H1 (cell line): ENCODE measurements at regions not wholly inside any gene's neighbourhood (a gene's known extent, or its start where the extent isn't known, plus 50 kb on each side); places are given as distances from the start of the nearest gene placed in this dataset.

Experiments
- CTCF ChIA-PET: fragments of 300-600 bp; sonication (Branson Sonifier 250); formaldehyde crosslinking; loops from one replicate; lab custom pipeline; 2021; ENCODE audit not compliant: partially characterized antibody; lab: Charles Lee
- POLR2A ChIA-PET: fragments of 300-600 bp; sonication (Branson Sonifier 250); formaldehyde crosslinking; loops from one replicate; lab custom pipeline; 2021; ENCODE audit warnings: inconsistent platforms; ENCODE audit not compliant: partially characterized antibody; lab: Charles Lee
- DNase-seq, 2 experiments: peaks; one replicate each; pipeline versions ENCODE4 v3.0.0 to v3.0.0-alpha.2; 2010 to 2022; ENCODE audit warnings: low spot score in 2 of 2, low read depth in 1 of 2, mixed read lengths in 1 of 2
- FAIRE-seq: peaks from 2 replicates; lab custom pipeline; 2011; peaks lifted over from hg19 to GRCh38; lab: Jason Lieb, UNC
- H2AFZ ChIP-seq: 2 replicates; pipeline ENCODE4 v1.8.1; 2012; ENCODE audit warnings: low read length, inconsistent platforms
- H2AK5ac ChIP-seq: 2 replicates; pipeline ENCODE4 v1.6.1; 2013; ENCODE audit warnings: low read depth, low read length
- H2BK120ac ChIP-seq: replicated peaks from 2 replicates; pipeline ENCODE3; 2013; ENCODE audit warnings: low read depth, low read length, inconsistent platforms
- H2BK12ac ChIP-seq: 2 replicates; pipeline ENCODE4 v1.6.1; 2013; ENCODE audit warnings: low read depth, low read length
- H2BK15ac ChIP-seq: 2 replicates; pipeline ENCODE4 v1.6.1; 2013; ENCODE audit warnings: low read length
- H2BK20ac ChIP-seq: 2 replicates; pipeline ENCODE4 v1.6.1; 2013; ENCODE audit warnings: low read length
- H2BK5ac ChIP-seq: 2 replicates; pipeline ENCODE4 v1.6.1; 2013; ENCODE audit warnings: low read depth, low read length
- H3K14ac ChIP-seq: 2 replicates; pipeline ENCODE4 v1.6.1; 2013; ENCODE audit warnings: inconsistent platforms; ENCODE audit not compliant: insufficient read length
- H3K18ac ChIP-seq: 2 replicates; pipeline ENCODE4 v1.6.1; 2013; ENCODE audit warnings: low read length; ENCODE audit errors: extremely low read depth
- H3K23ac ChIP-seq: 2 replicates; pipeline ENCODE4 v1.6.1; 2013; ENCODE audit warnings: inconsistent platforms; ENCODE audit not compliant: insufficient read length
- H3K23me2 ChIP-seq: 2 replicates; pipeline ENCODE4 v1.6.1; 2013; ENCODE audit warnings: low read depth, low read length
- H3K27ac ChIP-seq: 2 replicates; pipeline ENCODE4 v1.6.1; 2011; ENCODE audit warnings: low read depth, low read length, inconsistent platforms
- H3K27me3 ChIP-seq, 4 experiments: replicated peaks in 1 of 4; 1 replicate in 1 of 4; 2 replicates in 3 of 4; pipeline versions ENCODE4 v1.6.1 to v1.8.1; 2011 to 2013; ENCODE audit warnings: low read length in 3 of 4, mild to moderate bottlenecking in 3 of 4, inconsistent platforms in 2 of 4, mixed read lengths in 2 of 4, moderate library complexity in 1 of 4; ENCODE audit not compliant: control insufficient read depth in 3 of 4, insufficient read depth in 3 of 4; ENCODE audit errors: extremely low read depth in 1 of 4
- H3K36me3 ChIP-seq, 4 experiments: 2 replicates each; pipeline versions ENCODE4 v1.6.1 to v1.8.1; 2011 to 2013; ENCODE audit warnings: mild to moderate bottlenecking in 4 of 4, low read length in 3 of 4, moderate library complexity in 2 of 4, control low read depth in 1 of 4, inconsistent platforms in 1 of 4; ENCODE audit not compliant: insufficient read depth in 4 of 4, control insufficient read depth in 2 of 4
- H3K4ac ChIP-seq: replicated peaks from 2 replicates; pipeline ENCODE3; 2013; ENCODE audit warnings: low read length, low read depth, mixed read lengths, inconsistent platforms; ENCODE audit not compliant: insufficient read length
- H3K4me1 ChIP-seq, 4 experiments: replicated peaks in 1 of 4; 1 replicate in 1 of 4; 2 replicates in 3 of 4; pipeline versions ENCODE4 v1.6.1 to v1.8.1; 2011 to 2013; ENCODE audit warnings: low read length in 3 of 4, inconsistent platforms in 2 of 4, mixed read lengths in 1 of 4; ENCODE audit not compliant: insufficient read depth in 4 of 4, control insufficient read depth in 3 of 4
- H3K4me2 ChIP-seq, 2 experiments: 2 replicates each; pipeline versions ENCODE4 v1.6.1 to v1.8.1; 2011 to 2013; ENCODE audit warnings: low read depth in 2 of 2, low read length in 2 of 2, control low read depth in 1 of 2, inconsistent platforms in 1 of 2, mild to moderate bottlenecking in 1 of 2; ENCODE audit not compliant: insufficient read depth in 1 of 2
- H3K4me3 ChIP-seq, 4 experiments: fragments of 200-600, 300-600 bp in 1 of 4; sonication (generic), shearing (Covaris generic), sonication (Bioruptor Twin) in 1 of 4; 2 replicates each; pipeline versions ENCODE4 v1.5.1 to v1.8.1; 2011 to 2016; ENCODE audit warnings: low read length in 4 of 4, low read depth in 3 of 4, control low read depth in 2 of 4, inconsistent platforms in 2 of 4, mild to moderate bottlenecking in 2 of 4, mixed read lengths in 1 of 4, moderate library complexity in 1 of 4; ENCODE audit not compliant: insufficient read depth in 2 of 4; ENCODE audit errors: extremely low read depth in 1 of 4
- H3K56ac ChIP-seq: replicated peaks from 2 replicates; pipeline ENCODE3; 2013; ENCODE audit warnings: low read depth, mild to moderate bottlenecking, mixed read lengths, low read length, inconsistent platforms; ENCODE audit not compliant: insufficient read length
- H3K79me1 ChIP-seq: 2 replicates; pipeline ENCODE4 v1.6.1; 2013; ENCODE audit warnings: low read depth, low read length, control low read depth
- H3K79me2 ChIP-seq, 2 experiments: 2 replicates each; pipeline versions ENCODE4 v1.6.1 to v1.8.1; 2012 to 2013; ENCODE audit warnings: low read length in 2 of 2, mild to moderate bottlenecking in 2 of 2, inconsistent platforms in 1 of 2; ENCODE audit not compliant: insufficient read depth in 2 of 2, control insufficient read depth in 1 of 2
- H3K9ac ChIP-seq, 4 experiments: replicated peaks in 1 of 4; 1 replicate in 1 of 4; 2 replicates in 3 of 4; pipeline versions ENCODE4 v1.6.1 to v1.8.1; 2011 to 2013; ENCODE audit warnings: low read depth in 3 of 4, low read length in 3 of 4, control low read depth in 2 of 4, mild to moderate bottlenecking in 2 of 4, moderate library complexity in 2 of 4, inconsistent platforms in 1 of 4; ENCODE audit errors: extremely low read depth in 1 of 4
- H3K9me3 ChIP-seq, 2 experiments: 2 replicates each; pipeline versions ENCODE4 v1.6.1 to v1.8.1; 2012 to 2013; ENCODE audit warnings: mild to moderate bottlenecking in 2 of 2, moderate library complexity in 2 of 2, control low read depth in 1 of 2, inconsistent platforms in 1 of 2, low read depth in 1 of 2, low read length in 1 of 2, mixed read lengths in 1 of 2; ENCODE audit not compliant: insufficient read depth in 2 of 2
- H4K20me1 ChIP-seq, 2 experiments: replicated peaks in 1 of 2; 2 replicates each; pipeline versions ENCODE3 to v1.8.1; 2011 to 2013; ENCODE audit warnings: inconsistent platforms in 2 of 2, low read length in 2 of 2, mild to moderate bottlenecking in 1 of 2; ENCODE audit not compliant: insufficient read depth in 2 of 2, control insufficient read depth in 1 of 2
- H4K5ac ChIP-seq: 2 replicates; pipeline ENCODE4 v1.6.1; 2013; ENCODE audit warnings: low read length, low read depth, mixed read lengths, inconsistent platforms; ENCODE audit not compliant: insufficient read length
- H4K8ac ChIP-seq: 2 replicates; pipeline ENCODE4 v1.8.0; 2013; ENCODE audit warnings: mild to moderate bottlenecking, moderate library complexity, low read length, inconsistent platforms; ENCODE audit not compliant: insufficient read depth; ENCODE audit errors: extremely low read depth
- H4K91ac ChIP-seq: replicated peaks from 2 replicates; pipeline ENCODE3; 2013; ENCODE audit warnings: low read length, mixed read lengths, inconsistent platforms; ENCODE audit not compliant: insufficient read length
- CHD2 ChIP-seq: IDR thresholded peaks from 2 replicates; pipeline ENCODE4 v1.6.1; 2012; ENCODE audit warnings: low read length, improper control_type of control experiment
- CTBP2 ChIP-seq: IDR thresholded peaks from 2 replicates; pipeline ENCODE4 v1.7.0; 2011; ENCODE audit warnings: borderline replicate concordance, mild to moderate bottlenecking, moderate library complexity, mixed read lengths, low read length; ENCODE audit not compliant: insufficient read depth, insufficient read length
- EP300 ChIP-seq, 2 experiments: IDR thresholded peaks; 1 replicate in 1 of 2; 2 replicates in 1 of 2; pipeline ENCODE4 v1.6.1; 2011 to 2012; ENCODE audit warnings: low read depth in 2 of 2, low read length in 2 of 2, mild to moderate bottlenecking in 2 of 2, borderline replicate concordance in 1 of 2, inconsistent platforms in 1 of 2, moderate library complexity in 1 of 2
- HDAC6 ChIP-seq: IDR thresholded peaks from one replicate; pipeline ENCODE4 v1.7.1; 2012; ENCODE audit warnings: low read depth, mild to moderate bottlenecking, inconsistent platforms, low read length, moderate library complexity
- KDM1A ChIP-seq: fragments of 200-600, 300-600 bp; sonication (generic); IDR thresholded peaks from 2 replicates; pipeline ENCODE4 v1.7.1; 2016; ENCODE audit warnings: mild to moderate bottlenecking, low read length, borderline replicate concordance
- RBBP5 ChIP-seq: IDR thresholded peaks from 2 replicates; pipeline ENCODE4 v1.7.1; 2012; ENCODE audit warnings: low read depth, mild to moderate bottlenecking, inconsistent platforms, low read length, moderate library complexity, borderline replicate concordance
- RFX5 ChIP-seq: IDR thresholded peaks from 2 replicates; pipeline ENCODE4 v1.6.1; 2011; ENCODE audit warnings: low read depth, low read length, improper control_type of control experiment, borderline replicate concordance
- SAP30 ChIP-seq: fragments of 300-600 bp; sonication (generic); IDR thresholded peaks from 2 replicates; pipeline ENCODE4 v1.7.1; 2012; ENCODE audit warnings: low read length, moderate library complexity, mild to moderate bottlenecking, inconsistent platforms; ENCODE audit not compliant: insufficient read depth, insufficient replicate concordance
- SIN3A ChIP-seq, 2 experiments: IDR thresholded peaks in 1 of 2; conservative IDR thresholded peaks in 1 of 2; 2 replicates each; pipeline ENCODE4 v1.6.1; 2011 to 2012; ENCODE audit warnings: low read length in 2 of 2, improper control_type of control experiment in 1 of 2, low read depth in 1 of 2, mild to moderate bottlenecking in 1 of 2
- SIRT6 ChIP-seq: IDR thresholded peaks from one replicate; pipeline ENCODE4 v1.7.1; 2012; ENCODE audit warnings: low read length, inconsistent platforms
- SIX5 ChIP-seq: IDR thresholded peaks from 2 replicates; pipeline ENCODE4 v1.6.1; 2011; ENCODE audit warnings: mild to moderate bottlenecking, low read depth, low read length
- SP1 ChIP-seq: IDR thresholded peaks from 2 replicates; pipeline ENCODE4 v1.6.1; 2011; ENCODE audit warnings: low read depth, low read length
- SP4 ChIP-seq: IDR thresholded peaks from 2 replicates; pipeline ENCODE4 v1.6.1; 2012; ENCODE audit warnings: low read length, inconsistent platforms
- SRF ChIP-seq: IDR thresholded peaks from 2 replicates; pipeline ENCODE4 v1.6.1; 2011; ENCODE audit warnings: mild to moderate bottlenecking, low read depth, low read length, moderate library complexity
- WGBS, 2 experiments: shearing (Covaris generic) in 1 of 2; methylation state at CpG; one replicate each; pipeline versions ENCODE4 v1.1.6 to v1.1.7; 2013 to 2015; ENCODE audit warnings: low lambda C conversion rate in 2 of 2, mixed read lengths in 2 of 2, inconsistent platforms in 1 of 2, low coverage in 1 of 2, missing lambda C conversion rate in 1 of 2; ENCODE audit not compliant: insufficient replicate concordance in 2 of 2, insufficient coverage in 1 of 2, insufficient read length in 1 of 2; ENCODE audit errors: extremely low coverage in 1 of 2, missing lambda C conversion rate in 1 of 2; 5-methylcytosine and 5-hydroxymethylcytosine counted together
- TF ChIP-seq, protein P1 (sequence below): IDR thresholded peaks from 2 replicates; pipeline ENCODE4 v1.6.1; 2012; ENCODE audit warnings: inconsistent platforms

- CTCF ChIA-PET: interaction anchor here (1.3 to 2.4 kb wide), 2 partner anchors 17 to 26 kb away, joined by 3 to 12 read pairs; no protein-coding TSS in a partner anchor
- POLR2A ChIA-PET: no interaction called here
- WGBS, 2 experiments: 88% methylated on average over 8 of the region's 8 CpGs; no CpG with 5 or more reads in 1 of the 2 experiments
- no peak for TF ChIP-seq EP300 (IDR thresholded peaks at IDR 0.05; ENCODE audit: borderline replicate concordance in 1 of 2, low read depth in 2 of 2, low read length in 2 of 2)
- TF ChIP-seq SP1: no peak
- no peak for TF ChIP-seq CTBP2
- TF ChIP-seq SIN3A (conservative IDR thresholded peaks at IDR 0.05 in 1 of 2, IDR thresholded peaks at IDR 0.05 in 1 of 2; ENCODE audit: low read depth in 1 of 2, low read length in 2 of 2): no peak
- TF ChIP-seq RBBP5: no peak
- TF ChIP-seq, protein P1, sequence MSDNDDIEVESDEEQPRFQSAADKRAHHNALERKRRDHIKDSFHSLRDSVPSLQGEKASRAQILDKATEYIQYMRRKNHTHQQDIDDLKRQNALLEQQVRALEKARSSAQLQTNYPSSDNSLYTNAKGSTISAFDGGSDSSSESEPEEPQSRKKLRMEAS: no peak
- TF ChIP-seq RFX5: no peak
- TF ChIP-seq KDM1A: no peak
- no peak for TF ChIP-seq HDAC6
- TF ChIP-seq SP4: no peak
- TF ChIP-seq SAP30: no peak
- TF ChIP-seq SIX5: no peak
- no peak for TF ChIP-seq CHD2
- no peak for TF ChIP-seq SIRT6
- no peak for TF ChIP-seq SRF
Measured at GRCh38 chr20:19811231-19811630, 53.2 kb downstream of the RIN2 start.

More at GRCh38 chr20:19811231-19811630, 53.2 kb downstream of the RIN2 start:
- Histone ChIP-seq H2BK120ac (no peak overlapping the region), H3K27ac (no peak overlapping the region), H3K9ac (no peak overlapping the region), H2BK20ac (no peak overlapping the region), H3K4me2 (no peak overlapping the region), H2AK5ac (no peak overlapping the region), H2BK5ac (no peak overlapping the region), H2BK15ac (no peak overlapping the region), H3K23me2 (no peaks in the 10 kb centered on the region), H3K79me1 (no peaks in the 10 kb centered on the region), H4K5ac (no peak overlapping the region), H4K91ac (no peak overlapping the region), H3K79me2 (no peaks in the 10 kb centered on the region), H3K18ac (no peak overlapping the region), H2AFZ (no peak overlapping the region), H2BK12ac (no peak overlapping the region), H3K4me1 (peaks cover 0 to 3% (median 0%) of the 10 kb centered on the region in 4 experiments; a peak in 1 of 7 replicates), H3K56ac (no peak overlapping the region), H3K27me3 (no peaks in the 10 kb centered on the region), H4K8ac (no peak overlapping the region), H4K20me1 (no peaks in the 10 kb centered on the region), H3K4ac (no peak overlapping the region), H3K23ac (no peak overlapping the region), H3K9me3 (no peaks in the 10 kb centered on the region), H3K36me3 (no peaks in the 10 kb centered on the region), H3K4me3 (no peak overlapping the region), H3K14ac (no peak overlapping the region)
- DNase-seq (no peak), FAIRE-seq (no peak)
